Thyroid gland (tissue), 4 donors: ENCODE measurements at regions not wholly inside any gene's neighbourhood (a gene's known extent, or its start where the extent isn't known, plus 50 kb on each side); places are given as distances from the start of the nearest gene placed in this dataset.

Experiments
- POLR2A ChIP-seq, 2 donors: fragments of 450-650 bp; IDR thresholded peaks; one replicate each; pipeline ENCODE4 v1.6.1; 2017; ENCODE audit warnings: antibody characterized with exemption in 2 of 2, mild to moderate bottlenecking in 2 of 2, moderate library complexity in 1 of 2
- TF ChIP-seq, protein P1 (sequence below), 6 experiments: fragments of 200-600 bp in 3 of 6; fragments of 450-650 bp in 3 of 6; sonication (generic) in 3 of 6; IDR thresholded peaks; one replicate each; pipeline ENCODE4 v1.5.1; 2016 to 2019; ENCODE audit warnings: antibody characterized with exemption in 6 of 6, mild to moderate bottlenecking in 2 of 6, inconsistent platforms in 1 of 6, moderate library complexity in 1 of 6

DNA sequence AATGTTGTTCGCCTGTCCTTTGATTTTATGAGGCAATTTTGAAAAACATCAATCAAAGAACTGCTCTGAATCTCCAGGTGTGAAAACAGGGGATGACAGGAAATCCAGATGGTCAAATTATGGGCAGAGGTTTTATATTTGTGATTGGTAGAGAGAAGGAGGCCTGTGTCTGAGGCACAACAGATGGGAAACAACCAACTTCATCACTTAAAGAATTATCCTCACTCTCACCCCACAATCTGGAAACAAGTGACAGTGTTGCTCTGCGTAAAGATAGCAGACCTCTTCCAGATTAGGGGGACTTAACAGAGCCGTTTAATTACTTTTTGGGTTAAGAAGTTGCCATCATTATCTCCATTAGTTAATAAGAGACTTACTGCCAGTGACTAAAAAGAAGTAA, 64.1 kb upstream of the EGLN3 start:
- no peak for TF ChIP-seq POLR2A (IDR thresholded peaks at IDR 0.05)
- TF ChIP-seq, protein P1, sequence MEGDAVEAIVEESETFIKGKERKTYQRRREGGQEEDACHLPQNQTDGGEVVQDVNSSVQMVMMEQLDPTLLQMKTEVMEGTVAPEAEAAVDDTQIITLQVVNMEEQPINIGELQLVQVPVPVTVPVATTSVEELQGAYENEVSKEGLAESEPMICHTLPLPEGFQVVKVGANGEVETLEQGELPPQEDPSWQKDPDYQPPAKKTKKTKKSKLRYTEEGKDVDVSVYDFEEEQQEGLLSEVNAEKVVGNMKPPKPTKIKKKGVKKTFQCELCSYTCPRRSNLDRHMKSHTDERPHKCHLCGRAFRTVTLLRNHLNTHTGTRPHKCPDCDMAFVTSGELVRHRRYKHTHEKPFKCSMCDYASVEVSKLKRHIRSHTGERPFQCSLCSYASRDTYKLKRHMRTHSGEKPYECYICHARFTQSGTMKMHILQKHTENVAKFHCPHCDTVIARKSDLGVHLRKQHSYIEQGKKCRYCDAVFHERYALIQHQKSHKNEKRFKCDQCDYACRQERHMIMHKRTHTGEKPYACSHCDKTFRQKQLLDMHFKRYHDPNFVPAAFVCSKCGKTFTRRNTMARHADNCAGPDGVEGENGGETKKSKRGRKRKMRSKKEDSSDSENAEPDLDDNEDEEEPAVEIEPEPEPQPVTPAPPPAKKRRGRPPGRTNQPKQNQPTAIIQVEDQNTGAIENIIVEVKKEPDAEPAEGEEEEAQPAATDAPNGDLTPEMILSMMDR (IDR thresholded peaks at IDR 0.05), result no peak
